Liver (tissue), 8 donors: ENCODE measurements at regions not wholly inside any gene's neighbourhood (a gene's known extent, or its start where the extent isn't known, plus 50 kb on each side); places are given as distances from the start of the nearest gene placed in this dataset.

Source experiments
- DNase-seq: peaks from one replicate; pipeline ENCODE4 v3.0.0-alpha.2; 2017; ENCODE audit warnings: low spot score
- H3K27ac ChIP-seq, 2 donors: one replicate each; pipeline ENCODE4 v1.7.0; 2013; ENCODE audit warnings: inconsistent platforms in 2 of 2, low read length in 2 of 2, control low read depth in 1 of 2, low read depth in 1 of 2, mild to moderate bottlenecking in 1 of 2
- H3K27me3 ChIP-seq, 4 donors: one replicate each; pipeline versions ENCODE4 v1.6.1 to v1.7.0; 2013; ENCODE audit warnings: low read length in 3 of 4, inconsistent platforms in 1 of 4, mild to moderate bottlenecking in 1 of 4, moderate library complexity in 1 of 4; ENCODE audit not compliant: control insufficient read depth in 4 of 4, insufficient read depth in 4 of 4
- H3K36me3 ChIP-seq, 4 donors: one replicate each; pipeline versions ENCODE4 v1.6.1 to v1.7.0; 2013; ENCODE audit warnings: low read length in 3 of 4, mild to moderate bottlenecking in 3 of 4, low read depth in 1 of 4, moderate library complexity in 1 of 4; ENCODE audit not compliant: control insufficient read depth in 4 of 4, insufficient read depth in 3 of 4
- H3K4me1 ChIP-seq, 4 donors: one replicate each; pipeline versions ENCODE4 v1.6.1 to v1.7.0; 2013; ENCODE audit warnings: low read length in 3 of 4, mild to moderate bottlenecking in 3 of 4, moderate library complexity in 1 of 4; ENCODE audit not compliant: control insufficient read depth in 4 of 4, insufficient read depth in 4 of 4
- H3K4me3 ChIP-seq, 3 donors: one replicate each; pipeline versions ENCODE4 v1.6.1 to v1.7.0; 2013; ENCODE audit warnings: low read length in 3 of 3, control low read depth in 1 of 3, low read depth in 1 of 3, mild to moderate bottlenecking in 1 of 3
- H3K9ac ChIP-seq, 2 donors: one replicate each; pipeline ENCODE4 v1.7.0; 2013; ENCODE audit warnings: low read length in 2 of 2, mild to moderate bottlenecking in 2 of 2, moderate library complexity in 2 of 2, control low read depth in 1 of 2, low read depth in 1 of 2
- H3K9me3 ChIP-seq, 4 donors: one replicate each; pipeline versions ENCODE4 v1.6.1 to v1.7.0; 2013; ENCODE audit warnings: low read length in 3 of 4; ENCODE audit not compliant: control insufficient read depth in 4 of 4
- ATF3 ChIP-seq: IDR thresholded peaks from 2 replicates; pipeline ENCODE4 v1.6.1; 2016; ENCODE audit warnings: antibody characterized with exemption
- CTCF ChIP-seq: fragments of 150-350 bp; IDR thresholded peaks from 2 replicates; pipeline ENCODE4 v1.5.1; 2017; ENCODE audit warnings: improper control_type of control experiment, low read depth, low read length; ENCODE audit not compliant: missing input control
- EGR1 ChIP-seq, 2 donors: IDR thresholded peaks; 2 replicates each; pipeline ENCODE4 v1.6.1; 2016 to 2018; ENCODE audit warnings: antibody characterized with exemption in 2 of 2, low read depth in 2 of 2
- FOXA1 ChIP-seq: IDR thresholded peaks from 2 replicates; pipeline ENCODE4 v1.6.1; 2016; ENCODE audit warnings: antibody characterized with exemption
- FOXA2 ChIP-seq: IDR thresholded peaks from 2 replicates; pipeline ENCODE4 v1.6.1; 2016; ENCODE audit warnings: antibody characterized with exemption
- GABPA ChIP-seq, 2 donors: IDR thresholded peaks in 1 of 2; conservative IDR thresholded peaks in 1 of 2; 2 replicates each; pipeline ENCODE4 v1.6.1; 2016; ENCODE audit warnings: antibody characterized with exemption in 2 of 2, mild to moderate bottlenecking in 1 of 2, moderate library complexity in 1 of 2
- HNF4A ChIP-seq, 2 donors: conservative IDR thresholded peaks; 2 replicates each; pipeline ENCODE4 v1.6.1; 2016; ENCODE audit warnings: antibody characterized with exemption in 2 of 2, mild to moderate bottlenecking in 2 of 2
- HNF4G ChIP-seq: IDR thresholded peaks from 2 replicates; pipeline ENCODE4 v1.6.1; 2016; ENCODE audit warnings: antibody characterized with exemption
- JUND ChIP-seq, 2 donors: IDR thresholded peaks; 2 replicates each; pipeline ENCODE4 v1.6.1; 2016; ENCODE audit warnings: antibody characterized with exemption in 2 of 2
- MAX ChIP-seq: IDR thresholded peaks from 2 replicates; pipeline ENCODE4 v1.6.1; 2016; ENCODE audit warnings: antibody characterized with exemption
- NR2F2 ChIP-seq: IDR thresholded peaks from 2 replicates; pipeline ENCODE4 v1.6.1; 2016; ENCODE audit warnings: antibody characterized with exemption
- RAD21 ChIP-seq, 2 donors: IDR thresholded peaks; 2 replicates each; pipeline ENCODE4 v1.6.1; 2016; ENCODE audit warnings: antibody characterized with exemption in 2 of 2, mild to moderate bottlenecking in 2 of 2
- REST ChIP-seq: IDR thresholded peaks from 2 replicates; pipeline ENCODE4 v1.6.1; 2016; ENCODE audit warnings: antibody characterized with exemption, mild to moderate bottlenecking
- RXRA ChIP-seq, 2 donors: IDR thresholded peaks; 2 replicates each; pipeline ENCODE4 v1.6.1; 2017 to 2018; ENCODE audit warnings: antibody characterized with exemption in 2 of 2, mild to moderate bottlenecking in 1 of 2
- SP1 ChIP-seq: IDR thresholded peaks from 2 replicates; pipeline ENCODE4 v1.6.1; 2018; ENCODE audit warnings: antibody characterized with exemption, mild to moderate bottlenecking
- YY1 ChIP-seq: IDR thresholded peaks from 2 replicates; pipeline ENCODE4 v1.6.1; 2016; ENCODE audit warnings: antibody characterized with exemption, mild to moderate bottlenecking
- ZBTB33 ChIP-seq: IDR thresholded peaks from 2 replicates; pipeline ENCODE4 v1.6.1; 2016; ENCODE audit warnings: antibody characterized with exemption
- WGBS: extraction: QIAGEN DNeasy Blood & Tissue Kit; methylation state at CpG from one replicate; pipeline ENCODE4 v1.1.7; 2013; 5-methylcytosine and 5-hydroxymethylcytosine counted together
- donor health status: healthy.
- donor health status: healthy.
- donor health status: healthy.
- donor health status: healthy.
- donor health status: healthy.

GRCh38 chr12:59077153-59077552, 156.8 kb upstream of the LRIG3 start:
- no peak overlapping the region for H3K4me3 ChIP-seq
- H3K36me3 ChIP-seq, result no peaks in the 10 kb centered on the region
- TF ChIP-seq RAD21 (IDR thresholded peaks at IDR 0.05) (no peak), ZBTB33 (no peak), CTCF (no peak), HNF4A (conservative IDR thresholded peaks at IDR 0.05) (no peak), FOXA1 (no peak), ATF3 (no peak)
- H3K4me1 ChIP-seq, result no peaks in the 10 kb centered on the region
- H3K27me3 ChIP-seq, result no peaks in the 10 kb centered on the region
- no peaks in the 10 kb centered on the region for H3K9me3 ChIP-seq
- no peak overlapping the region for H3K27ac ChIP-seq
- WGBS, result 62% methylated on average over 3 of the region's 3 CpGs
- H3K9ac ChIP-seq, result no peak overlapping the region
- no peak for DNase-seq

- no peak for DNase-seq
- no peaks in the 10 kb centered on the region for H3K27me3 ChIP-seq
- H3K36me3 ChIP-seq, result no peaks in the 10 kb centered on the region
- no peaks in the 10 kb centered on the region for H3K4me1 ChIP-seq
- 69% methylated on average over 1 of the region's 1 CpG for WGBS
- TF ChIP-seq SP1 (no peak), EGR1 (IDR thresholded peaks at IDR 0.05; ENCODE audit: low read depth in 2 of 2) (no peak), GABPA (IDR thresholded peaks at IDR 0.05 in 1 of 2, conservative IDR thresholded peaks at IDR 0.05 in 1 of 2) (no peak), REST (no peak), RXRA (IDR thresholded peaks at IDR 0.05) (no peak), HNF4A (conservative IDR thresholded peaks at IDR 0.05) (no peak), ZBTB33 (no peak), FOXA1 (no peak), NR2F2 (no peak), YY1 (no peak), ATF3 (no peak), CTCF (no peak), RAD21 (IDR thresholded peaks at IDR 0.05) (no peak), HNF4G (no peak), MAX (no peak), JUND (IDR thresholded peaks at IDR 0.05) (no peak), FOXA2 (no peak)
- H3K9me3 ChIP-seq, result no peaks in the 10 kb centered on the region
- H3K27ac ChIP-seq, result no peak overlapping the region
- no peak overlapping the region for H3K9ac ChIP-seq
- no peak overlapping the region for H3K4me3 ChIP-seq
Measured at GRCh38 chr12:59076622-59077021, 156.3 kb upstream of the LRIG3 start.
